Naive B cell (primary cell): ENCODE measurements at regions not wholly inside any gene's neighbourhood (a gene's known extent, or its start where the extent isn't known, plus 50 kb on each side); places are given as distances from the start of the nearest gene placed in this dataset.
A peak's percentile ranks its signal among the peaks of the same experiment; 100 is the strongest.

Experiments
- ATAC-seq, 2 donors: fragments of 150-1000 bp; cut with Tn5 transposase; 2 replicates each; pipeline ENCODE4 v1.10.0; 2021; ENCODE audit warnings: low read depth in 2 of 2, mild to moderate bottlenecking in 2 of 2, moderate library complexity in 2 of 2
- DNase-seq: peaks from one replicate; pipeline ENCODE4 v3.0.0; 2022
- H3K27ac Mint-ChIP-seq, 6 donors: one replicate each; pipeline ENCODE4 v1.8.0; 2020 to 2022; ENCODE audit warnings: mild to moderate bottlenecking in 6 of 6, mixed read lengths in 6 of 6, moderate library complexity in 5 of 6, inconsistent platforms in 2 of 6
- H3K27me3 Mint-ChIP-seq, 3 donors: one replicate each; pipeline ENCODE4 v1.8.0; 2021 to 2022; ENCODE audit warnings: mixed read lengths in 3 of 3, mild to moderate bottlenecking in 1 of 3
- H3K36me3 Mint-ChIP-seq, 2 donors: one replicate each; pipeline ENCODE4 v1.8.0; 2020 to 2022; ENCODE audit warnings: mixed read lengths in 2 of 2, inconsistent platforms in 1 of 2, mild to moderate bottlenecking in 1 of 2
- H3K4me1 Mint-ChIP-seq, 3 donors: one replicate each; pipeline ENCODE4 v1.8.0; 2020 to 2022; ENCODE audit warnings: mixed read lengths in 3 of 3, inconsistent platforms in 1 of 3, mild to moderate bottlenecking in 1 of 3, moderate library complexity in 1 of 3
- H3K4me3 Mint-ChIP-seq, 8 donors: one replicate each; pipeline ENCODE4 v1.8.0; 2020 to 2022; ENCODE audit warnings: mild to moderate bottlenecking in 8 of 8, mixed read lengths in 8 of 8, moderate library complexity in 8 of 8, inconsistent platforms in 2 of 8
- H3K9me3 Mint-ChIP-seq, 7 donors: one replicate each; pipeline ENCODE4 v1.8.0; 2020 to 2022; ENCODE audit warnings: mixed read lengths in 7 of 7, mild to moderate bottlenecking in 5 of 7, inconsistent platforms in 2 of 7, moderate library complexity in 1 of 7

- H3K4me1 Mint-ChIP-seq, result no peaks in the 10 kb centered on the region
- ATAC-seq, result no peak
Observed at GRCh38 chr6:63425493-63425892, 105.7 kb upstream of the LGSN start.

GRCh38 chr6:63426844-63427243 lies 107.1 kb upstream of the LGSN start:
- no peak overlapping the region for H3K4me3 Mint-ChIP-seq
- peaks cover 0 to 5% (median under 1%) of the 10 kb centered on the region in 7 donors for H3K9me3 Mint-ChIP-seq
- no peak overlapping the region for H3K27ac Mint-ChIP-seq
- no peaks in the 10 kb centered on the region for H3K36me3 Mint-ChIP-seq
- ATAC-seq (no peak), DNase-seq (no peak)
- peaks cover 0 to 3% (median 0%) of the 10 kb centered on the region in 3 donors for H3K27me3 Mint-ChIP-seq
- no peaks in the 10 kb centered on the region for H3K4me1 Mint-ChIP-seq

More at GRCh38 chr6:63425493-63425892, 105.7 kb upstream of the LGSN start:
- Mint-ChIP-seq H3K27me3 (no peaks in the 10 kb centered on the region), H3K9me3 (peaks cover 0 to 15% (median 9%) of the 10 kb centered on the region in 7 donors), H3K27ac (no peak overlapping the region), H3K4me3 (no peak overlapping the region), H3K36me3 (peaks cover 0 to 4% of the 10 kb centered on the region in 2 donors)
- no peak for DNase-seq

GRCh38 chr6:63427951-63428350 lies 108.2 kb upstream of the LGSN start:
- Mint-ChIP-seq H3K27me3 (peaks cover 0 to 7% (median 0%) of the 10 kb centered on the region in 3 donors), H3K4me3 (no peak overlapping the region), H3K27ac (no peak overlapping the region), H3K36me3 (no peaks in the 10 kb centered on the region), H3K4me1 (no peaks in the 10 kb centered on the region), H3K9me3 (peaks cover 0 to 1% (median 0%) of the 10 kb centered on the region in 7 donors)
- ATAC-seq, result no peak
- no peak for DNase-seq

GRCh38 chr6:63430985-63431519 lies 111.3 kb upstream of the LGSN start:
- Mint-ChIP-seq H3K4me3 (no peak overlapping the region), H3K4me1 (no peaks in the 10 kb centered on the region), H3K27ac (peak overlapping the region in 1 of 6 donors; percentile 29), H3K9me3 (peaks cover 0 to 1% (median 0%) of the 10 kb centered on the region in 7 donors), H3K36me3 (no peaks in the 10 kb centered on the region), H3K27me3 (peaks cover 0 to 7% (median 0%) of the 10 kb centered on the region in 3 donors)
- no peak for ATAC-seq
- no peak for DNase-seq

- H3K4me3 Mint-ChIP-seq, result no peak overlapping the region
Observed at GRCh38 chr6:63434943-63435342, 115.2 kb upstream of the LGSN start.

GRCh38 chr6:63436356-63436755 lies 116.6 kb upstream of the LGSN start:
- Mint-ChIP-seq H3K27ac (peak overlapping the region in 1 of 6 donors; percentile 69), H3K4me1 (no peaks in the 10 kb centered on the region), H3K27me3 (peaks cover 0 to 7% (median 0%) of the 10 kb centered on the region in 3 donors), H3K36me3 (no peaks in the 10 kb centered on the region), H3K9me3 (peaks cover 0 to 13% (median 3%) of the 10 kb centered on the region in 7 donors), H3K4me3 (peak overlapping the region in 1 of 8 donors; percentile 47)
- ATAC-seq (no peak), DNase-seq (no peak)

More at GRCh38 chr6:63434943-63435342, 115.2 kb upstream of the LGSN start:
- no peak overlapping the region for H3K27ac Mint-ChIP-seq
- no peaks in the 10 kb centered on the region for H3K36me3 Mint-ChIP-seq
- H3K27me3 Mint-ChIP-seq, result peaks cover 0 to 7% (median 0%) of the 10 kb centered on the region in 3 donors
- DNase-seq, result no peak
- no peaks in the 10 kb centered on the region for H3K4me1 Mint-ChIP-seq
- no peak for ATAC-seq
- peaks cover 0 to 10% (median 3%) of the 10 kb centered on the region in 7 donors for H3K9me3 Mint-ChIP-seq

GRCh38 chr6:63437058-63437457 lies 117.3 kb upstream of the LGSN start:
- Mint-ChIP-seq H3K4me3 (no peak overlapping the region), H3K36me3 (no peaks in the 10 kb centered on the region), H3K27ac (no peak overlapping the region), H3K9me3 (peaks cover 3 to 19% (median 5%) of the 10 kb centered on the region in 7 donors), H3K4me1 (no peaks in the 10 kb centered on the region), H3K27me3 (peaks cover 0 to 3% (median 2%) of the 10 kb centered on the region in 3 donors)
- DNase-seq (no peak), ATAC-seq (no peak)

GRCh38 chr6:63440057-63440456 lies 120.3 kb upstream of the LGSN start:
- Mint-ChIP-seq H3K36me3 (no peaks in the 10 kb centered on the region), H3K4me1 (no peaks in the 10 kb centered on the region), H3K4me3 (no peak overlapping the region), H3K9me3 (peaks cover 3 to 23% (median 5%) of the 10 kb centered on the region in 7 donors), H3K27me3 (peaks cover 0 to 3% (median 0%) of the 10 kb centered on the region in 3 donors), H3K27ac (no peak overlapping the region)
- ATAC-seq (no peak), DNase-seq (no peak)

GRCh38 chr6:63440594-63440993 lies 120.8 kb upstream of the LGSN start:
- no peak for DNase-seq
- peak overlapping the region in 1 of 6 donors; percentile 24 for H3K27ac Mint-ChIP-seq
- H3K9me3 Mint-ChIP-seq, result peaks cover 3 to 23% (median 5%) of the 10 kb centered on the region in 7 donors
- no peaks in the 10 kb centered on the region for H3K4me1 Mint-ChIP-seq
- ATAC-seq, result no peak
- H3K4me3 Mint-ChIP-seq, result no peak overlapping the region
- peaks cover 0 to 3% (median 0%) of the 10 kb centered on the region in 3 donors for H3K27me3 Mint-ChIP-seq
- no peaks in the 10 kb centered on the region for H3K36me3 Mint-ChIP-seq

- DNase-seq (peak; percentile 5), ATAC-seq (peak in 1 of 2 donors; percentile 61)
- Mint-ChIP-seq H3K27ac (peak overlapping the region in 1 of 6 donors; percentile 82), H3K4me3 (peak overlapping the region in 4 of 8 donors; percentile 43 to 86 (median 70)), H3K9me3 (peaks cover 4 to 21% (median 6%) of the 10 kb centered on the region in 7 donors), H3K36me3 (no peaks in the 10 kb centered on the region), H3K4me1 (no peaks in the 10 kb centered on the region), H3K27me3 (peaks cover 0 to 3% (median 0%) of the 10 kb centered on the region in 3 donors)
Observed at GRCh38 chr6:63441266-63441956, 121.6 kb upstream of the LGSN start.

- H3K27ac Mint-ChIP-seq, result no peak overlapping the region
- ATAC-seq (no peak), DNase-seq (no peak)
- peaks cover 0 to 3% (median 0%) of the 10 kb centered on the region in 3 donors for H3K27me3 Mint-ChIP-seq
- no peak overlapping the region for H3K4me3 Mint-ChIP-seq
- H3K4me1 Mint-ChIP-seq, result no peaks in the 10 kb centered on the region
- H3K36me3 Mint-ChIP-seq, result no peaks in the 10 kb centered on the region
- H3K9me3 Mint-ChIP-seq, result peaks cover 4 to 19% (median 5%) of the 10 kb centered on the region in 7 donors
Observed at GRCh38 chr6:63442870-63443269, 123.1 kb upstream of the LGSN start.

- Mint-ChIP-seq H3K27me3 (peaks cover 0 to 3% (median 0%) of the 10 kb centered on the region in 3 donors), H3K9me3 (peaks cover 4 to 15% (median 5%) of the 10 kb centered on the region in 7 donors), H3K36me3 (no peaks in the 10 kb centered on the region), H3K4me1 (no peaks in the 10 kb centered on the region), H3K4me3 (no peak overlapping the region), H3K27ac (no peak overlapping the region)
- DNase-seq, result no peak
- ATAC-seq, result no peak
Observed at GRCh38 chr6:63444768-63445167, 125.0 kb upstream of the LGSN start.

GRCh38 chr6:63446405-63446804 lies 125.9 kb upstream of the LOC128125822 start:
- Mint-ChIP-seq H3K27me3 (peaks cover 0 to 3% (median 0%) of the 10 kb centered on the region in 3 donors), H3K27ac (no peak overlapping the region), H3K36me3 (no peaks in the 10 kb centered on the region), H3K4me1 (no peaks in the 10 kb centered on the region), H3K9me3 (peaks cover 2 to 13% (median 6%) of the 10 kb centered on the region in 7 donors), H3K4me3 (no peak overlapping the region)
- DNase-seq (no peak), ATAC-seq (no peak)

- ATAC-seq, result no peak
- Mint-ChIP-seq H3K36me3 (no peaks in the 10 kb centered on the region), H3K4me1 (no peaks in the 10 kb centered on the region), H3K4me3 (no peak overlapping the region), H3K27ac (no peak overlapping the region), H3K9me3 (peaks cover 0 to 8% (median 4%) of the 10 kb centered on the region in 7 donors), H3K27me3 (no peaks in the 10 kb centered on the region)
- DNase-seq, result no peak
Observed at GRCh38 chr6:63447134-63447533, 125.1 kb upstream of the LOC128125822 start.
